Neural progenitor cell (in vitro differentiated cells): ENCODE measurements at regions not wholly inside any gene's neighbourhood (a gene's known extent, or its start where the extent isn't known, plus 50 kb on each side); places are given as distances from the start of the nearest gene placed in this dataset.

ENCODE experiments used
- EZH2 ChIP-seq: fragments of 200-600 bp; sonication (generic); IDR thresholded peaks from 2 replicates; pipeline ENCODE4 v1.6.1; 2017; ENCODE audit warnings: antibody characterized with exemption, mild to moderate bottlenecking, moderate library complexity
- EZH2phosphoT487 ChIP-seq: fragments of 200-600 bp; sonication (generic); IDR thresholded peaks from 2 replicates; pipeline ENCODE4 v1.6.1; 2017; ENCODE audit warnings: antibody characterized with exemption
- TF ChIP-seq, protein P1 (sequence below): fragments of 200-600 bp; sonication (generic); IDR thresholded peaks from 2 replicates; pipeline ENCODE4 v1.5.1; 2017; ENCODE audit warnings: antibody characterized with exemption, mild to moderate bottlenecking

DNA sequence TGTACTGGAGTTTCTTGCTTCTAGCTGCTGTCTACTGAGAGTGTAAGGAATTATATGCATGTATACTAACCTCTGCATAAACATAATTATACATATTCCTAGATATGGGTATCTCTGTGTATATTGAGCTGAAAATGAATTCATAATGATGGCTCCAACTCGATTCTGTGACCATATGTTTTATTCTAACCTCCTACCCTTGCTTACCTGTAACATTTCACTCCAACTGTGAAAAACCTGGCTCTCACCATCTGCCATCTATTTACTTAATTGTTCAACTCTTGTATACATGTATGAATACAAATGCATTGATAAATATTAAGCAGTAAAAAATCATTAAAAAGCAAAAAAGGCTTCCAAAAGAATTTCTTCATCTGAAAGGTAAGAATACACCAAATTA, 1729.5 kb upstream of the SPRY2 start:
- TF ChIP-seq, protein P1, sequence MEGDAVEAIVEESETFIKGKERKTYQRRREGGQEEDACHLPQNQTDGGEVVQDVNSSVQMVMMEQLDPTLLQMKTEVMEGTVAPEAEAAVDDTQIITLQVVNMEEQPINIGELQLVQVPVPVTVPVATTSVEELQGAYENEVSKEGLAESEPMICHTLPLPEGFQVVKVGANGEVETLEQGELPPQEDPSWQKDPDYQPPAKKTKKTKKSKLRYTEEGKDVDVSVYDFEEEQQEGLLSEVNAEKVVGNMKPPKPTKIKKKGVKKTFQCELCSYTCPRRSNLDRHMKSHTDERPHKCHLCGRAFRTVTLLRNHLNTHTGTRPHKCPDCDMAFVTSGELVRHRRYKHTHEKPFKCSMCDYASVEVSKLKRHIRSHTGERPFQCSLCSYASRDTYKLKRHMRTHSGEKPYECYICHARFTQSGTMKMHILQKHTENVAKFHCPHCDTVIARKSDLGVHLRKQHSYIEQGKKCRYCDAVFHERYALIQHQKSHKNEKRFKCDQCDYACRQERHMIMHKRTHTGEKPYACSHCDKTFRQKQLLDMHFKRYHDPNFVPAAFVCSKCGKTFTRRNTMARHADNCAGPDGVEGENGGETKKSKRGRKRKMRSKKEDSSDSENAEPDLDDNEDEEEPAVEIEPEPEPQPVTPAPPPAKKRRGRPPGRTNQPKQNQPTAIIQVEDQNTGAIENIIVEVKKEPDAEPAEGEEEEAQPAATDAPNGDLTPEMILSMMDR, result no peak
- TF ChIP-seq EZH2 (no peak), EZH2phosphoT487 (no peak)
